ENCODE measurements at regions not wholly inside any gene's neighbourhood (a gene's known extent, or its start where the extent isn't known, plus 50 kb on each side); places are given as distances from the start of the nearest gene placed in this dataset.

DNA sequence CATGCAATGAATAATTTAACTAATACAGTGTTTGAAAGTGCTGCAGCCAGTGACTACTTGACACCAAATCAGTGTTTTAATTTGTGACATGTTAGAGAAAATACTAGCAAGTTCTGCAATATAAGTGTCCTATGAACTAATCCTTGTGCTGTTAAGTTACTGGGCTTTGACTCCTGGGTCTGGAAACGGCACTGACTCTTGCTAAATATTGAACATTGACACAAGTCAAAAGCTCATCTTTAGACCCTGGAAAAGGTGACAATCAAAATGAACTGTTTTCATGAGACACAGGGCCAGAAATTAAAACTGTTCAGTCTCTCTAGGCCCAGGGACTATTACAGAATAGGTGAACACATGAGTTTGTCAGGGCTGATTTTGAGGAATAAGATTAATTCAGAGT is 268.1 kb downstream of the IPO8 start:
- Histone ChIP-seq H3K36me3 (no peaks in the 10 kb centered on the region), H3K27ac (no peak overlapping the region), H3K4me1 (no peaks in the 10 kb centered on the region), H3K9me3 (no peaks in the 10 kb centered on the region), H3K27me3 (no peaks in the 10 kb centered on the region), H3K4me3 (no peak overlapping the region)
- TF ChIP-seq, protein P1, sequence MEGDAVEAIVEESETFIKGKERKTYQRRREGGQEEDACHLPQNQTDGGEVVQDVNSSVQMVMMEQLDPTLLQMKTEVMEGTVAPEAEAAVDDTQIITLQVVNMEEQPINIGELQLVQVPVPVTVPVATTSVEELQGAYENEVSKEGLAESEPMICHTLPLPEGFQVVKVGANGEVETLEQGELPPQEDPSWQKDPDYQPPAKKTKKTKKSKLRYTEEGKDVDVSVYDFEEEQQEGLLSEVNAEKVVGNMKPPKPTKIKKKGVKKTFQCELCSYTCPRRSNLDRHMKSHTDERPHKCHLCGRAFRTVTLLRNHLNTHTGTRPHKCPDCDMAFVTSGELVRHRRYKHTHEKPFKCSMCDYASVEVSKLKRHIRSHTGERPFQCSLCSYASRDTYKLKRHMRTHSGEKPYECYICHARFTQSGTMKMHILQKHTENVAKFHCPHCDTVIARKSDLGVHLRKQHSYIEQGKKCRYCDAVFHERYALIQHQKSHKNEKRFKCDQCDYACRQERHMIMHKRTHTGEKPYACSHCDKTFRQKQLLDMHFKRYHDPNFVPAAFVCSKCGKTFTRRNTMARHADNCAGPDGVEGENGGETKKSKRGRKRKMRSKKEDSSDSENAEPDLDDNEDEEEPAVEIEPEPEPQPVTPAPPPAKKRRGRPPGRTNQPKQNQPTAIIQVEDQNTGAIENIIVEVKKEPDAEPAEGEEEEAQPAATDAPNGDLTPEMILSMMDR (IDR thresholded peaks at IDR 0.05), result no peak
- TF ChIP-seq POLR2A (IDR thresholded peaks at IDR 0.05), result no peak
- no peak for TF ChIP-seq POLR2AphosphoS5 (IDR thresholded peaks at IDR 0.05)
- intact Hi-C loops (cut with DNase I; ENCODE audit: low total_unique reads), result no loop called here
- no peak for DNase-seq (ENCODE audit: low spot score in 2 of 2)

DNA sequence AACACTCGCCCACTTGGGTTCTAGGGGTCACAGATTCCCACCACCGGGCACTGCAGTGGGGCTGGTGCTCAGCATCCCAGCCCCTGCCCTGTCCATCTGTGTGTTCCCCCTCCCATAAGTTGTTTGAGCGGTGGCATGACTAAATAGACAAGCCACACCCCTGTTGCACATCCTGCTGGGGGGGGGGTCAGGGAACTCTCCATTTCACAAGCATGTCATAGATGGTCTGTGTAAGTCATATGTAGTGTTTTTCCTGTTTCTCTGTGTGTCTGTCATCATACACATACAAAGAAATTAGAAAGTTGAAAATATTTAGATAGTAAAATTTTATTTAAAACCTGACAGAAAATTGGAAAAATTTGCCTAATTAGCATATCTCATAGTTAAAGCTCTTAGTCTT is 270.2 kb downstream of the IPO8 start:
- TF ChIP-seq POLR2A (IDR thresholded peaks at IDR 0.05), result no peak
- TF ChIP-seq, protein P1 (IDR thresholded peaks at IDR 0.05), result no peak
- Histone ChIP-seq H3K27ac (no peak overlapping the region), H3K4me3 (no peak overlapping the region), H3K9me3 (no peaks in the 10 kb centered on the region), H3K27me3 (no peaks in the 10 kb centered on the region), H3K36me3 (no peaks in the 10 kb centered on the region), H3K4me1 (no peaks in the 10 kb centered on the region)
- intact Hi-C loops (cut with DNase I; ENCODE audit: low total_unique reads), result no loop called here
- no peak for DNase-seq (ENCODE audit: low spot score in 2 of 2)

DNA sequence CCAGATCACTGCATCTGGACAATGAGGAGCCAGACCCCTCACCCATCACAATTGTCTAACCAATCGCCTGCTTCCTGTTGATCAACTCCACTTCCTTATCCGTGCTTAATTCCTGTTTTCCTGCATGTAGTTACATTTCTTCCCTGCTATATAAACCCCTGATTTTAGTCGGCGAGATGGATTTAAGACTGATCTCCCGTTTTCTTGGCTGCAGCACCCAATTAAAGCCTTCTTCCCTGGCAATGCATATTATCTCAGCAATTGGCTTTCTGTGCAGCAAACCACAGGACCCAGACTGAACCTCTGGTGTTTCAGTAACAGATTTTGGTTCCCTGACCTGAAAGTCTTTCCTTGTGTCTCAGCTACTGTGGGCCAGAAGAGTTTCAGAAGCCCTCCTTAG is 272.3 kb downstream of the IPO8 start:
- H3K36me3 ChIP-seq, result no peaks in the 10 kb centered on the region
- no peaks in the 10 kb centered on the region for H3K4me1 ChIP-seq
- no peak overlapping the region for H3K4me3 ChIP-seq
- H3K27me3 ChIP-seq, result no peaks in the 10 kb centered on the region
- TF ChIP-seq, protein P1 (IDR thresholded peaks at IDR 0.05), result no peak
- TF ChIP-seq POLR2AphosphoS5 (IDR thresholded peaks at IDR 0.05), result no peak
- no peak for TF ChIP-seq POLR2A (IDR thresholded peaks at IDR 0.05)
- no peak for DNase-seq (ENCODE audit: low spot score in 2 of 2)
- H3K27ac ChIP-seq, result no peak overlapping the region
- intact Hi-C loops (cut with DNase I; ENCODE audit: low total_unique reads), result no loop called here
- H3K9me3 ChIP-seq, result no peaks in the 10 kb centered on the region

DNA sequence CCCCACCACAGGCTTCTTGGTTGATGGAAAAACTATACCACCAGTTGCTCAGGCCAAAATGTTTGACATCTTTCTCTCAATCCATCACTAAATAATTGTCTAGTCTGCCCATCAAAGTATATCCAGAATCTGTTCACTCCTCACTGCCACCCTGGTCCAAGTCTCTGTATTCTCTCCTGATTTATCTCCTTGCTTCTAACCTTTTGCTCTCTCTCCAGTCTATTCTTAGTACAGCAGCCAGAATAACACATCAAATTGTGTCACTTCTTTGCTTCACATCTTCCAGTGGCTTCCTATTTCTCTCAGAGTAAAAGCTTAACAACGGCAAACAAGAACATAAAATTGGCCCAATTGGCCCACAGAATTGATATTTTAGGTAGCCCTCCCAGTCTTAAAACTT is 272.8 kb downstream of the IPO8 start:
- Histone ChIP-seq H3K27ac (no peak overlapping the region), H3K4me3 (no peak overlapping the region), H3K27me3 (no peaks in the 10 kb centered on the region), H3K4me1 (no peaks in the 10 kb centered on the region), H3K9me3 (no peaks in the 10 kb centered on the region), H3K36me3 (no peaks in the 10 kb centered on the region)
- TF ChIP-seq POLR2AphosphoS5 (IDR thresholded peaks at IDR 0.05) (no peak), POLR2A (IDR thresholded peaks at IDR 0.05) (no peak)
- TF ChIP-seq, protein P1 (IDR thresholded peaks at IDR 0.05), result no peak
- no peak for DNase-seq (ENCODE audit: low spot score in 2 of 2)
- intact Hi-C loops (cut with DNase I; ENCODE audit: low total_unique reads), result no loop called here

DNA sequence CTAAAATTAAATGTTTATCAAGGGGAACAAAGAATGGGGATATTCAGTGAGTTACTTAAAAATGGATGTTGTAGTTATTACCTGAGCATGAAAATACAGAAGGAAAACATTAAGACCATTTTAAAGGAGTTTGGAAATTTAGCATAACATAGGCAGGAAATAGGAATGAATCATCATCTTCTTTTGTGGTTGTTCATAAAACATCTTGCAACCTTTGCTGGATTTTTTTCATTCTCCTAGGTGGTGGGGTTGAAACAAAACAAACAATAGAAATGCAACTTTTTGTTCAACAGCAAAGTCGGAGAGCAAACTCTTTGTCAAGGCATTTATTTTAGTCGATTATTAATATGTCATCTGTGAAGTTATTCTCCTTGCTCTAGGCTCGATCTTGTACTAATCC is 275.1 kb downstream of the IPO8 start:
- Histone ChIP-seq H3K27ac (no peak overlapping the region), H3K9me3 (no peaks in the 10 kb centered on the region), H3K27me3 (no peaks in the 10 kb centered on the region), H3K4me1 (no peaks in the 10 kb centered on the region), H3K4me3 (no peak overlapping the region), H3K36me3 (no peaks in the 10 kb centered on the region)
- no peak for DNase-seq (ENCODE audit: low spot score in 2 of 2)
- intact Hi-C loops (cut with DNase I; ENCODE audit: low total_unique reads), result no loop called here
- TF ChIP-seq POLR2AphosphoS5 (IDR thresholded peaks at IDR 0.05), result no peak
- no peak for TF ChIP-seq POLR2A (IDR thresholded peaks at IDR 0.05)
- TF ChIP-seq, protein P1 (IDR thresholded peaks at IDR 0.05), result no peak

Data from breast epithelium (tissue), 4 donors.